GM18498 (cell line): ENCODE measurements at regions not wholly inside any gene's neighbourhood (a gene's known extent, or its start where the extent isn't known, plus 50 kb on each side); places are given as distances from the start of the nearest gene placed in this dataset.
A peak's percentile ranks its signal among the peaks of the same experiment; 100 is the strongest.
"Not testable (repeated sequence)": the region's sequence is repeated elsewhere in the genome, so short reads cannot be mapped to it uniquely, and the experiment has no call there.

Experiments used
- ATAC-seq: cut with Tn5 transposase; IDR thresholded peaks from one replicate; pipeline ENCODE4 v1.9.1; 2021; ENCODE audit warnings: mild to moderate bottlenecking, moderate library complexity; ENCODE audit not compliant: unreplicated experiment

DNA sequence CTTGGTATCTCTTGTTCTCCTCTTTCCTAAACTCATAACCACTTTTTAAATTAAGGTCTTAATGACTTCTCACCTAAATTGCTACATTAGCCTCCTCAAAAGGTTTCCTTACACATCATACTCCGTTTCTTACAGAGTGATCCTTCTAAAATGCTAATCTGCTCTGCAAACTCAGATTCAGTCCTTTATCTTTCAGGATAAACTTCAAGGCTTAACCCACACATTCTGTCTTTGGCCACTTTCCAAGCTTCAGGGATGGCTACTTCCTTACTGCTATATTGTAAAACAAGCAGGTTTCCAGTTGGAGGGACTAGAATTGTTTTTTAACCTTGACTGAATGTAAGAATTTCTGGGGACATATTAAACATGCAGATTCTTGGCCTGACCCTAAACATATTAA lies 105.5 kb upstream of the CHD1 start:
- ATAC-seq: no peak

DNA sequence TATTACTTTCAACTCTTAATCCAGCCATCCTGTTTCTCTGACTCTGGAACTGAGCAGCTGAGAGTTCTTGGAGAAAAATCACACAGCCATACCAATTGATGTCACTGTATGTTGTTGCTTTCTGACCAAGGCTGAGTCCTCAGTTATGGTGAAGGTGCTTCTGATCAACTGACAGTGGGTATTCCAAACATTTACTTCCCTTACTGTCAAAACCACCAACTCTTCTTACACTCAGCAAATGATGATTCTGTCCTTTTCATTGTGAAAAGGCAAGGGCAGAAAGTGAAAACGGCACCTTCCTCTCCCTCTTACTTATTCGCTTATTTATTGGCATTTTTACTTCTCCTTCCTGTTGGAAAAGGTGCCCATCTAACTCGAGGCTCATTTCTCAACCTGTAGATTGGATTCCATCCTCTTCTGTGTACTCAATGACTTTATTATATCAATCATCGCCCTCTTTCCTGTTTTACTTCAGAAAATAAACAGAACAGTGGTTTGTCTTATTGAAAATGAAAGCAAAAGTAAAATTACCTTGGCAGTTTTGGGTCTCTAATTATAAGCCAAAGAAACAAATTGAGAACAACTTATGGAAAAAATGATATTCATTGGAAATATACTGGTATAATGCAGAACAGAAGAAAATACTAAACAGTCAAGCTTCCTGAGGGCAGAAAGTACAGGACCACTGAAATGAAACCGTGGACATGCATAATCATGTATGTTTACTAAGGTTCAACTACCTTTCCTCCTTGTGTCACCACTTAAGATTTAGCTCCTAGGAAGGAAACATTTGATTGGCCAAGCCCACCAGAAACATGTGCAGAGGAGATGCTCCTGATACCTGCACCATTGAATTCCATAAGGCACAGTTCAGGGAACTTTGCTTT lies 104.5 kb upstream of the CHD1 start:
- no peak for ATAC-seq

DNA sequence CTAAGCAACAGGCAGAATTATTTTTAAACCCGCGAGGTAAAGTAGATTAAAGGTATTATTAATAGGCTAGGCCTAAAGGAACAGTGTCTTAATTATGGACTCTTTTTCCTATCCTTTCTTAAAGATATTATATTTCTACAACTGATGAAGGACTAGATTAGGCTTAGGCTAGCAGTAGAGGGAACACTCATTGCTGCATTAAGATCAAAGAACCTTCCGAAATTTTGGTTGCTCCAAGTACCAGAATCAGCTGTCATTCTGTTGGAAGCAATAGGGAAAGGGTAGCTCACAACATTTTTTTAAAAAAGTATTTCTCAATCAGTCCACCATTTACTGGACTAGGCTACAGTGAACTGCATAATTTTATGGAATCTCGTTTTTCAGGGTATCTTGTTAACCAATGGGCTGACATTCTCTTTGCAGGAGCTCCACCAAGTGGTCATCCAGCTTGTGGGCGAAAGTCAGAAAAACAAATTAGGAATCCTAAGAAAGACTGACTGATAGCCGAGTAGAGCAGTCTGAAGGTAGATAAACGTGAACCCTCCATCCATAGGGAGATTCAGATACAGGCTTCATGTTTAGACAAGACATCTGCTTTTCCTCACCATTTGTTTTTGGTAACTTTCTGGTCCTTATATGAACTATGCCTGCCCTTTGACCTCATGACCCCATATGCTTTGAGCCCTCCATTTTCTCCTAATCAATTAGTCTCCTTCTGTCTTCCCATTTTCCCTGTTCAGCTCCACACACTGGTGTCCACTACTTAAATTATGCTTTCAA lies 103.6 kb upstream of the CHD1 start:
- ATAC-seq: peak; percentile 35

DNA sequence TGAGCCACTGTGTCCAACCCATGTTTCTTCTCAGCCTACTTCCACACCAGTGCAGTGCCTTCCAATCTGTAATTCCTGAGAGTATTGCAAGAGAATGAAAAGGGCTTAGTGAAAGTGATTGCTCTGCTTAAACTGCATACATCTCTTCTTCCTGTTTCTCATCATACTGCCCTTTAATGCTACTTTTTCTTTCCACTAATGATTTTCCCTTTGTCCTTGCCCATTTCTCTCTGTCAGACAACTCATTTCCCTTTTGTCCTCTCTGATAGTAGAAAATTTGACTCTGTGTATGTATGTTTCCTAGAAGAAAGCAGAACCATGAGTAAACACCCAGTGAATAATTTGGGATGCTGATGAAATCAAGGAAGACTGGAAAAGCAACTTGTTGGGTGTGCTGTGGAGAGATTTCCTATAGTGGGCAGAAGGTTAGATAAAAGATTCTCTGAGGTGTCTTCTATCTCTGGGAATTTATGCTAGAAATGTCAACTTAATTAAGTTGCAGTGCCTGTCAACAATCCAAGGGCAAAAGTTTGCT lies 102.2 kb upstream of the CHD1 start:
- ATAC-seq: no peak

DNA sequence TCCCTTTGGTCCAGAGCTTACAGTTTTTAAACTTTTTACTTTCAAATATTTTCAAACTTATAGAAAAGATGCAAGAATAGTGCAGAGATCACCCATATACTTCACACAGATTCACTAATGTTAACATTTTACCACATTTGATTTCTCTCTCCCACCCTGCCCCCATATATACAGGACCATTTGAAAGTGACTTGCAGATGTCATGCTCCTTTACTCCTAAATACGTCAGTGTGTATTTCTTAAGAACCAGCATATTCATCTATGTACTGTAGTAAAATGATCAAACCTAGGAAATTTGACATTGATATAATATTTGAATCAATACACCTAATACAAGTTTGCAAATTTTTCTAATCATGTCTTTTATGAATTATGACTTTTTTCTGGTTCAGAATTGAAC lies 100.4 kb upstream of the CHD1 start:
- ATAC-seq: no peak

DNA sequence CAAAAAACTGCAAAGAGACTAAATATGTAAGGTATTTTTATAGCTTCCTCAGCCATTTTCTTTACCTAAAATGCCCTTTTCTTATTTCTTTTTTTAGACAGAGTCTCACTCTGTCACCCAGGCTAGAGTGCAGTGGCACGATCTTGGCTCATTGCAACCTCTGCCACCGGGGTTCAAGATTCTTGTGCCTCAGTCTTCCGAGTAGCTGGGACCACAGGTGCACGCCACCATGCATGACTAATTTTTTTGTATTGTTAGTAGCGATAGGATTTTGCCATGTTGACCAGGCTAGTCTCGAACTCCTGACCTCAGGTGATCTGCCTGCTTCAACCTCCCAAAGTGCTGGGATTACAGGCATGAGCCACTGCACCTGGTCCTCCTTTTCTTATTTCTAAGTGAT lies 99.4 kb upstream of the CHD1 start:
- not testable (repeated sequence) for ATAC-seq

DNA sequence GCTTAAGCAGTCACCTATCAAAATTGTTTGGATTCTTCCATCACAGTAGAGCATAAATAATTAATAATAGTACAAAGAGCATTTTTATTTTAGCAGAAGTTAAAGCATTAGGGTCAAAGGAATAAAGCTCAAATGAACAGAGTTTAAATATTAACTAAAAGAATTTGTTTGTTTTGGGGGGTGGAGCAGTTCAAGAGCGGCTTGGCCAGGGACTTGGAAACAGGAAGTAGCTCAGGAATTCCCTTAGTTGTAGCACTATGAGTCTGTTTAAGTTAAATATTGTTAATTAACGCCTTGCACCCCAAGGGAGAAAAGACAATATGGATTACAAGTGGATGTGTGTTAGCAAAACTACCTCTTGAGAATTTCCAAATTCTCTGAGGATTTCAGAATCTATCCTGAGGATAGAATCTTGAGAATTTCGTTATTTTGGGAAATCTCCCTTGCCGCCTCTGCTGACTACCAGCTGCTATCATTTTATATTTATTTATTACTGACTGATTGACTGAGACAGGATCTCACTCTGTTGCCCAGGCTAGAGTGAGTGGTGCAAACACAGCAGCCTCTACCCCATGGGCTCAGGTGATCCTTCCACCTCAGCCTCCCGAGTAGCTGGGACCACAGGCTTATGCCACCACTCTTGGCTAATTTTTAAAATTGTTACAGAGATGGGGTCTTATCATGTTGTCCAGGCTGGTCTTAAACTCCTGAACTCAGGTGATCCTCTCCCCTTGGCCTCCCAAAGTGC lies 96.7 kb upstream of the CHD1 start:
- ATAC-seq: no peak

DNA sequence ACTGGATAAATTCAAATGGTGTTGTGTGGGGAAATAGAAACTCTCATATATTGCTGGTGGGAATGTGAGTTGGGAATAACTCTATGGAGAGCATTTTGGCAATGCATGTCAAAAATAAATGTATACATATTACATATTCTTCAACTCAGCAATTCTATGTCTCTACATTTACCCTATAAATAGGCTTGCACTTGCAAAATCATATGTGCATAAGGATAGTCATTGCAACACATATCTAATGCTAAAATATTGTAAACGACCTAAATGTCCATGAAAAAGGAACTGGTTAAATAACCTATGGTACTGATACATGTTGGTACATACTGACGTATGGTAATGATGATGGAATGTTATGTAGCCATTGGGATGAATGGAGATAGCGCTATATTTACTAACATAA lies 94.5 kb upstream of the CHD1 start:
- no peak for ATAC-seq

DNA sequence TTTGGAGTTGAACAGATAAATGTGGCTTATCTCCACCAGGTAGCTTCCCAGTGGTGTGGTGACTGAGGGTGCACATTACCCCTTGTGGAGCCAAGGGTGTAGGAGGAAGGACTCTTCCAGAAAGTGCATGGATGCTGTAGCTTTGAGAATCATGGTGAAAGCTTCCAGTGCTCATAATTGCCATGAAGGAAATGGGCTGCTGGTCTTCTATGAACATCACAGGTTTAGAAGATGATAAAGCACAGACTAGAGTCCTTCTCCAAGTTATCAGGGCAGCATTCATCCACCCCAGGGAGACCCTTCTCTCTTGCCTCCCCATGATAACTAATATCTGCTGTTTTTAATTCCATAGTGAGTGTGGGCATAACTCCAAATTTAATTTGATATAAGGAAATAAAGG lies 93.4 kb upstream of the CHD1 start:
- ATAC-seq: no peak

DNA sequence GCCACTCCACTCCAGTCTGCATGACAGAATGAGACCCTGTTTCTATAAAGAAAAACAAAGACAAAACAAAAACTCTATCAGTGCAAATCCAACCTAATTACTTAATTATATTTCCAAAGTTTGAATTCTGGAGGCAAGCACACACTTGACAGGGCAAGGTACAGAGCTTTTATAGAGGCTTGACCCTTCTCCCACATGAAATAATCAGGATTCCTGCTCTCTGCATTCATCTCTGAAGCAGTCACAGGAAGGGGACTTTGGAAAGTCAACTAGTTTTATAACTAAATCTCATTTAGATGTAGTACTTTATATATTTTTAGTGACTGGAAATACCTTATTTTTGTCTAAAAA lies 91.9 kb upstream of the CHD1 start:
- ATAC-seq: no peak

DNA sequence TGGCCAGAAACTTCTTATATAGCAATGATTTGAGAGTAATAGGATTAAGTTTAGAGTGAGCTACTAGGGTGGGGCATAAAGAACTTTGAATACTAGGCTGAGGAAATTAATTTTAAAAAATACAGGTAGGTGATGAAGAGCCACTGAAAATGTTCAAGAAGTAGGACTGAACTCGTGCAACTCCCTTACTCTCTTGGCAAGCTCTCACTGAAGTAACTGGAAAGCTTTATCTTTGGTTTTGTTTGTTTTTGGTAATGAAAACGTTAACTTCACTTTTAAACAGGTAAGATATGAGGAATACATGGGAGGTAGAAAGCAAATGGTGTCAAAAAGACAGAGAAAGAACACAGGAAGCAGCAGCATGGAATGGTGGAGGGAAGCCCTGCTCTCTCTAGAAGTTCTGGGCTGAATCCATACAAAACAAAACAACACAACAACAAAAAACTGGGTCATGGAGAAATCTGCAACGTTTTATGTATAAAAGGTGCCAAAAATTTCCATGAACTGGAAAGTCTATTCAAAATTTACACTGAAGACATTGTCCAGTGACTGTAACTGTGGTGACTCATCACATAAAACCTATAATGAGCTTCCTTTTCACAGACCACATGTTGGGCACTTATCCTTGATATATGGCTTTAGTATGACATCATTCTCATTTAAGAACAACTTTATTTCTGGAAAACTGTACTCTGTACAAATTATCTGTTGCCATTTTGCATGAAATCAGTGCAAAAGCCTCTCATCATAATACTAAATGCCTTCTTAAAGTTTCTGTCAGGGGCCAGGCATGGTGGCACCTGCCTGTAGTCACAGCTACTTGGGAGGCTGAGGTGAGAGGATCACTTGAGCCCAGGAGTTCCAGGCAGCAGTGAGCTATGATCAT lies 91.2 kb upstream of the CHD1 start:
- no peak for ATAC-seq

DNA sequence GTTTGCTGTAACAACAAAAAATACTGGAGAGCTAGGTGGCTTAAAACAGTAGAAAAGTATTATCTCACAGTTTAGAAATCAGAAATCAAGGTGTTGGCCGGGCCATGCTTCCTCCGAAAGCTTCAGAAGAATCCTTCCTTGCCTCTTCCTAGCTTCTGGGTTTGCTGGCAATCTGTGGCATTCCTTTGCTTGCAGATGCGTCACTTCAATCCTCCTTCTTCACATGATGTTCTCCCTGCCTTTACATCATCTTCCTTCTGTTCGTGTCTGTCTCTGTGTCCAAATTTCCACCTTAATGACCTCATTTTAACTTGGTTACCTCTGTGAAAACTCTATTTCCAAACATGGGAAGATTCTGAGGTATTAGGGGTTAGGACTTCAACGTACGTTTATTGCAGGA lies 90.4 kb upstream of the CHD1 start:
- no peak for ATAC-seq

DNA sequence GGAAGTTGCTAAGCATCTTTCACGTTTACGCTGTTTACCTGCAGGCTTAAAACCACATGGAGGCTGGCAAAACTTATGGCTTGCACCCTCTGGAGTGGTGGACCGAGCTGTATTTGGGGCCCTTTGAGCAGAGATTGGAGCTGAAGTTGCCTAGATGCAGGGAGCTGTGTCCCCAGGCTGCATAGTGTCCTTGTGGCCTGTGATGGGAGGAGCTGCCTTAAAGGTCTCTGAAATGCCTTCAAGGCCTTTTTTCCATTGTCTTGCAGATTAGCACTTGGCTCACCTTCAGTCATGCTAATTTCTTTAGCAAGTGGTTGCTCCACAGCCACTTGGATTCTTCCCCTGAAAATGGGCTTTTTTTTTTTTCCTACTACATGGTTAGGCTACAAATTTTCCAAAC lies 81.5 kb upstream of the CHD1 start:
- ATAC-seq: no peak

DNA sequence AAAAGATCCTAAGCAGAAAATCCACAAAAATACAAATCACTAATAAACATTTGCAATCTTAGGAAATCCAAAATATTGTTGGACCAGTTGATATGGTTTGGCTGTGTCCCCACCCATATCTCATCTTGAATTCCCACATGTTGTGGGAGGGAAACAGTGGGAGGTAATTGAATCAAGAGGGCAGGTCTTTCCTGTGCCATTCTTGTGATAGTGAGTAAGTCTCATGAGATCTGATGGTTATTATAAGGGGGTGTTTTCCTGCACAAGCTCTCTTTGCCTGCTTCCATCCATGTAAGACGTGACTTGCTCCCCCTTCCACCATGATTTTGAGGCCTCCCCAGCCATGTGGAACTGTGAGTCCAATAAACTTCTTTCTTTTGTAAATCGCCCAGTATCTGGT lies 79.2 kb upstream of the CHD1 start:
- not testable (repeated sequence) for ATAC-seq

DNA sequence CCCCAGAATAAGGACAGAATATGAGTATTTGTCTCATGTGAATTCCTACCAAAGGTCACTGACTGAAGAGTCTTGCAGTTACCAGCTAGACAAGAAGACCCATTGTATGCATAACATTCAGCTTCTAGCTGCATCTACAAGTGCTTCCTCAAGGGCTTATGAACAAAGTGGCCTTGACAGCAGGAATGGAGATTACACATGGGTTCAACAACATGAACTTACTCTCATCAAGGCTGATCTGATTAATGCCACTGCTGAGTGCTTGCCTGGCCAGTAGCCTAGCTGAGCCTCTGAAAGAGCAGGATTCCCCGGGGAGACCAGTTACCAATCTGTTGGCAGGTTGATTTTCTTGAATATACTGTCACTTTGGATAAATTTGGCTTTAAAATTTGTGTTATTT lies 76.7 kb upstream of the CHD1 start:
- peak; percentile 13 for ATAC-seq

DNA sequence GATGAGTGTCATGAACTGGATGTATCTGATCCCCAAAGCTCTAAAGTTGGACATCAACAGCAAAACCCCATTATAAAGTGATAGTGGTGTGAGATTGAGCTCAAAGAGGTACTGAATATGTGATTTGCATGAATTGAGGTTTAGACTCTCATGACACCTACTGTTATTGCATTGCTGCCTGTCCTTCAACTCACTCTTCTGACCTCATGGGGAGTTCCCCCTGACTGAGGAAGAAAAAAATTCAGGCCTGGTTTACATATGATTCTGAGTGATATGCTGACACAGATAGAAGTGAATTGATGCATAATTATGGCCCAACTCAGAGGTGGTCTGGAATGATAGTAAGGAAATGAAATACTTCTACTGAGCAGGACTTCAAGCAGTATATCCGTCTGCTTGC lies 76.2 kb upstream of the CHD1 start:
- peak; percentile 100 for ATAC-seq

DNA sequence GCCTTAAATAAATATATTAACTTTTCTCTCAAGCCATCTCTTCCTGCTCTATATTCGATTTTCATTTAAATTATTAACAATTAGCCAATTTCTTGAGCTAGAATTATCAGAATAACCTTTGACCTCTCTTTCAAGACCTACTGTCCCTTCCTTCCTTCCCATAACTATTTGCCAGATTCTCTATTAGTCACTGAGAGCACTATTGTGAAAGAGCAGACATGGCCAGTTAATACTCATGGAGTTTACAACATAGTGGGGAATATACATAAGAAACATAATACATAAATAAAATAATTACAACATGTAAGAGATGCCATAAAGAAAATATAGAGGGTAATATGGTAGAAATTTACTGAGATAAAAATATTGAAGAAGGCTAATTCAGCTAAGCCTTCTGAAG lies 72.1 kb upstream of the CHD1 start:
- ATAC-seq: no peak

DNA sequence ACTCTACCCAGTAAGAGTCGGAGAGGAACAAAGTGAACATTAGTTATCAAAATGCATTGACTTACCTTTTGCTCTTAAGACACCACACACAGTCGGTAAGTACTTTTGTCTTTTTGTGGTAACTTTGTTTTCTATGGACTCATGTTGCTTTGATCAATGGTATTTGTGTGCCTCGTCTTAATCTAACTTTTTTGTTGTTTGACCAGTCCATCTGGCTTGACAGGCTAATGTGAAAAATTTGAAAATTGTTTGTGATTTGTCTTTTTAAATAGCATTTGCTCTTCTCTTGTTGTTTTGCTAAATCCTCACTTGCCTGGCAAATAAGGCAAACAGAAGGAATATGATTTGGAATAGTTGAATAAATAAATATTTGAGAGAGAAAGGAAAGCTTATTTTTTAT lies 71.4 kb upstream of the CHD1 start:
- no peak for ATAC-seq

DNA sequence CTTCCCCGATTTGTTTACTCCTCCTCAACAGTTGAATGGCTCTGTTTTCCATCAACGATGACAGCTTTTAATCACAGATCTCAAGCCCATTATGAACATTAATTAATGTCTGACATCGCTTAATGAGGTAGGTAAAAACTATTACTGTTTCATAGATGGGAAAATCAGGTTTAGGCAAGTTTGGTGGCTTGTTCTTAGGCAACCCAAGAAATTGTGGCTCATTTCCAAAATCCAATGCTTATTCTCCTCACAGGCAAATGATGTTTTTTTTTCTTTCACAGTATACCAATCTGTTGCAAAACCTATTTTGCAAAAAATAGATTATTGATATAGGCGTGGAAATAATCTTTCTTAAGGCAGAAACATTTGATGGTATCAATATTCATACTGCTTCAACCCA lies 70.8 kb upstream of the CHD1 start:
- ATAC-seq: no peak

DNA sequence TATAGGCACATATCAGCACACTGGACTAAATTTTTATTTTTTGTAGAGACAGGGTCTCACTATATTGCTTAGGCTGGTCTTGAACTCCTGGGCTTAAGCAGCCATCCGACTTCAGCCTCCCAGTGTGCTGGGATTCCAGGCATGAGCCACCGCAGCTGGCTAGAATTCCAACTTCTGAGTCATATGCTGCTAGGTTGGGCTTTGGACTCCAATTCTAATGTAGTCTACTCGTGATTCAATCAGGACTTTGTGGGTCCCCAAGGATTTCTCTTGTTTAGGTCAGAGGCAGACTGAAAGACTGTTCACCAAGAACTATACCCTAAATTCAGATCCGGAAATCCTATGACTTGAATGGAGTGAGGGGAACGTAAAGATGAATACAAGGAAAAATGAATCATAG lies 68.2 kb upstream of the CHD1 start:
- ATAC-seq: no peak
